DOHH2 (cell line): ENCODE measurements at regions not wholly inside any gene's neighbourhood (a gene's known extent, or its start where the extent isn't known, plus 50 kb on each side); places are given as distances from the start of the nearest gene placed in this dataset.

Experiments
- H3F3A ChIP-seq: fragments of 200-600 bp; sonication (generic), shearing (Covaris generic); 2 replicates; pipeline ENCODE4 v1.6.0; 2016; ENCODE audit warnings: antibody characterized with exemption, mild to moderate bottlenecking; ENCODE audit not compliant: control insufficient read depth, insufficient read depth
- H3K27ac ChIP-seq: fragments of 200-600 bp; sonication (generic); 2 replicates; pipeline ENCODE4 v1.5.1; 2014; ENCODE audit warnings: low read depth, mild to moderate bottlenecking, low read length, moderate library complexity
- H3K27me3 ChIP-seq: fragments of 200-600 bp; sonication (generic); 2 replicates; pipeline ENCODE4 v1.6.1; 2014; ENCODE audit warnings: mild to moderate bottlenecking, low read length, mixed read lengths; ENCODE audit not compliant: control insufficient read depth
- H3K36me3 ChIP-seq: fragments of 200-600 bp; sonication (generic); 2 replicates; pipeline ENCODE4 v1.6.1; 2014; ENCODE audit warnings: mild to moderate bottlenecking, low read length, moderate library complexity, mixed read lengths; ENCODE audit not compliant: control insufficient read depth
- H3K4me1 ChIP-seq: fragments of 200-600 bp; sonication (generic); 2 replicates; pipeline ENCODE4 v1.6.1; 2014; ENCODE audit warnings: mild to moderate bottlenecking, low read length, mixed read lengths; ENCODE audit not compliant: control insufficient read depth
- H3K4me2 ChIP-seq: fragments of 200-600 bp; sonication (generic); 2 replicates; pipeline ENCODE4 v1.6.0; 2014; ENCODE audit warnings: mild to moderate bottlenecking, low read length, moderate library complexity
- H3K4me3 ChIP-seq: fragments of 200-600 bp; sonication (generic); 2 replicates; pipeline ENCODE4 v1.5.1; 2014; ENCODE audit warnings: mild to moderate bottlenecking, low read length, mixed read lengths
- H3K79me2 ChIP-seq: fragments of 200-600 bp; sonication (generic); 2 replicates; pipeline ENCODE4 v1.6.1; 2014; ENCODE audit warnings: mild to moderate bottlenecking, low read length, mixed read lengths; ENCODE audit not compliant: control insufficient read depth
- H3K9me2 ChIP-seq: fragments of 200-600 bp; sonication (generic); replicated peaks from 2 replicates; pipeline ENCODE4 v1.6.1; 2014; ENCODE audit warnings: mild to moderate bottlenecking, low read length, mixed read lengths; ENCODE audit not compliant: control insufficient read depth
- H3K9me3 ChIP-seq: fragments of 200-600 bp; sonication (generic); 2 replicates; pipeline ENCODE4 v1.6.1; 2014; ENCODE audit warnings: antibody characterized with exemption, low read length, mixed read lengths; ENCODE audit not compliant: control insufficient read depth, insufficient read depth
- H4K20me1 ChIP-seq: fragments of 200-600 bp; sonication (generic); 2 replicates; pipeline ENCODE4 v1.6.0; 2014; ENCODE audit warnings: low read depth, mild to moderate bottlenecking, antibody characterized with exemption, low read length, moderate library complexity; ENCODE audit not compliant: control insufficient read depth, insufficient read depth
- EZH2phosphoT487 ChIP-seq: fragments of 200-600 bp; sonication (generic); IDR thresholded peaks from 2 replicates; pipeline ENCODE4 v1.6.1; 2017; ENCODE audit warnings: borderline replicate concordance, mild to moderate bottlenecking, antibody characterized with exemption, low read length, moderate library complexity, mixed read lengths
- TF ChIP-seq, protein P1 (sequence below): fragments of 200-600 bp; sonication (generic); IDR thresholded peaks from one replicate; pipeline ENCODE4 v1.5.1; 2014; ENCODE audit warnings: antibody characterized with exemption, mild to moderate bottlenecking, low read depth, low read length; ENCODE audit not compliant: poor library complexity, severe bottlenecking

- H4K20me1 ChIP-seq: no peaks in the 10 kb centered on the region
- no peak overlapping the region for H3K4me2 ChIP-seq
- no peak overlapping the region for H3K27ac ChIP-seq
- H3K9me2 ChIP-seq: no peaks in the 10 kb centered on the region
- no peaks in the 10 kb centered on the region for H3K4me1 ChIP-seq
- TF ChIP-seq, protein P1, sequence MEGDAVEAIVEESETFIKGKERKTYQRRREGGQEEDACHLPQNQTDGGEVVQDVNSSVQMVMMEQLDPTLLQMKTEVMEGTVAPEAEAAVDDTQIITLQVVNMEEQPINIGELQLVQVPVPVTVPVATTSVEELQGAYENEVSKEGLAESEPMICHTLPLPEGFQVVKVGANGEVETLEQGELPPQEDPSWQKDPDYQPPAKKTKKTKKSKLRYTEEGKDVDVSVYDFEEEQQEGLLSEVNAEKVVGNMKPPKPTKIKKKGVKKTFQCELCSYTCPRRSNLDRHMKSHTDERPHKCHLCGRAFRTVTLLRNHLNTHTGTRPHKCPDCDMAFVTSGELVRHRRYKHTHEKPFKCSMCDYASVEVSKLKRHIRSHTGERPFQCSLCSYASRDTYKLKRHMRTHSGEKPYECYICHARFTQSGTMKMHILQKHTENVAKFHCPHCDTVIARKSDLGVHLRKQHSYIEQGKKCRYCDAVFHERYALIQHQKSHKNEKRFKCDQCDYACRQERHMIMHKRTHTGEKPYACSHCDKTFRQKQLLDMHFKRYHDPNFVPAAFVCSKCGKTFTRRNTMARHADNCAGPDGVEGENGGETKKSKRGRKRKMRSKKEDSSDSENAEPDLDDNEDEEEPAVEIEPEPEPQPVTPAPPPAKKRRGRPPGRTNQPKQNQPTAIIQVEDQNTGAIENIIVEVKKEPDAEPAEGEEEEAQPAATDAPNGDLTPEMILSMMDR: no peak
- no peak for TF ChIP-seq EZH2phosphoT487
- H3F3A ChIP-seq: no peaks in the 10 kb centered on the region
- no peaks in the 10 kb centered on the region for H3K79me2 ChIP-seq
- H3K9me3 ChIP-seq: no peaks in the 10 kb centered on the region
- H3K27me3 ChIP-seq: no peaks in the 10 kb centered on the region
- H3K36me3 ChIP-seq: no peaks in the 10 kb centered on the region
- H3K4me3 ChIP-seq: no peak overlapping the region
Observed at GRCh38 chr4:128590034-128590740, 219.3 kb upstream of the JADE1 start.

- Histone ChIP-seq H4K20me1 (no peaks in the 10 kb centered on the region), H3K36me3 (no peaks in the 10 kb centered on the region), H3K79me2 (no peaks in the 10 kb centered on the region), H3K27ac (no peak overlapping the region), H3F3A (no peaks in the 10 kb centered on the region), H3K27me3 (no peaks in the 10 kb centered on the region), H3K4me2 (no peak overlapping the region), H3K4me3 (no peak overlapping the region), H3K9me3 (no peaks in the 10 kb centered on the region), H3K9me2 (no peaks in the 10 kb centered on the region), H3K4me1 (no peaks in the 10 kb centered on the region)
- no peak for TF ChIP-seq EZH2phosphoT487
- TF ChIP-seq, protein P1: no peak
Observed at GRCh38 chr4:128589384-128589965, 220.0 kb upstream of the JADE1 start.

DNA sequence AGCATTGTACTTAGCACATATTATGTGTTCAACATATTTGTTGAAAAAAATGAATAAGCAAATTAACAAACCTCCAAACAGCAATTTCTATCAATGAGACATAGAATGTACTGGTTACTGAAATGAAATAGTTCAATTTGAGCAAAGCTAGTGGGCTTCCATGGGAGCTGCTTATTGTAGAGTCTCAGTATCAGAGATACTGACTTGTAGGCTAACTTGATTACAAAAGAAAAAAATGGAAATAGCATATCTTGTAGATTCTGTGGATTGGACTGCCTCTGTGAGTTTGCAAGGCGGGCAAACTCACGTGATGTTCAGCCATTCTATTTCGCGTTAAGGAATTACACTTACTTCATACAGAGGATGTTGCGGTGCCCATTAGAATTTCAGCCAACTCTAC, 222.1 kb upstream of the JADE1 start:
- H3K4me3 ChIP-seq: no peak overlapping the region
- no peak for TF ChIP-seq EZH2phosphoT487
- TF ChIP-seq, protein P1: no peak

More for the DNA sequence above, 222.1 kb upstream of the JADE1 start:
- Histone ChIP-seq H3K4me1 (no peaks in the 10 kb centered on the region), H3K4me2 (no peak overlapping the region), H3K9me2 (no peaks in the 10 kb centered on the region), H3K9me3 (no peaks in the 10 kb centered on the region), H3K79me2 (no peaks in the 10 kb centered on the region), H3K27me3 (no peaks in the 10 kb centered on the region), H3K36me3 (no peaks in the 10 kb centered on the region), H4K20me1 (no peaks in the 10 kb centered on the region), H3K27ac (no peak overlapping the region), H3F3A (no peaks in the 10 kb centered on the region)
